Liver (tissue), 2 donors: ENCODE measurements at regions not wholly inside any gene's neighbourhood (a gene's known extent, or its start where the extent isn't known, plus 50 kb on each side); places are given as distances from the start of the nearest gene placed in this dataset.

Source experiments
- REST ChIP-seq: IDR thresholded peaks from 2 replicates; pipeline ENCODE4 v1.6.1; 2016; ENCODE audit warnings: antibody characterized with exemption, mild to moderate bottlenecking
- TF ChIP-seq, protein P1 (sequence below): fragments of 150-350 bp; IDR thresholded peaks from 2 replicates; pipeline ENCODE4 v1.5.1; 2017; ENCODE audit warnings: improper control_type of control experiment, low read depth, low read length; ENCODE audit not compliant: missing input control
- TF ChIP-seq, protein P2 (sequence below): IDR thresholded peaks from 2 replicates; pipeline ENCODE4 v1.6.1; 2016; ENCODE audit warnings: antibody characterized with exemption
- donor health status: healthy.

- TF ChIP-seq, protein P1, sequence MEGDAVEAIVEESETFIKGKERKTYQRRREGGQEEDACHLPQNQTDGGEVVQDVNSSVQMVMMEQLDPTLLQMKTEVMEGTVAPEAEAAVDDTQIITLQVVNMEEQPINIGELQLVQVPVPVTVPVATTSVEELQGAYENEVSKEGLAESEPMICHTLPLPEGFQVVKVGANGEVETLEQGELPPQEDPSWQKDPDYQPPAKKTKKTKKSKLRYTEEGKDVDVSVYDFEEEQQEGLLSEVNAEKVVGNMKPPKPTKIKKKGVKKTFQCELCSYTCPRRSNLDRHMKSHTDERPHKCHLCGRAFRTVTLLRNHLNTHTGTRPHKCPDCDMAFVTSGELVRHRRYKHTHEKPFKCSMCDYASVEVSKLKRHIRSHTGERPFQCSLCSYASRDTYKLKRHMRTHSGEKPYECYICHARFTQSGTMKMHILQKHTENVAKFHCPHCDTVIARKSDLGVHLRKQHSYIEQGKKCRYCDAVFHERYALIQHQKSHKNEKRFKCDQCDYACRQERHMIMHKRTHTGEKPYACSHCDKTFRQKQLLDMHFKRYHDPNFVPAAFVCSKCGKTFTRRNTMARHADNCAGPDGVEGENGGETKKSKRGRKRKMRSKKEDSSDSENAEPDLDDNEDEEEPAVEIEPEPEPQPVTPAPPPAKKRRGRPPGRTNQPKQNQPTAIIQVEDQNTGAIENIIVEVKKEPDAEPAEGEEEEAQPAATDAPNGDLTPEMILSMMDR, result no peak
- TF ChIP-seq, protein P2, sequence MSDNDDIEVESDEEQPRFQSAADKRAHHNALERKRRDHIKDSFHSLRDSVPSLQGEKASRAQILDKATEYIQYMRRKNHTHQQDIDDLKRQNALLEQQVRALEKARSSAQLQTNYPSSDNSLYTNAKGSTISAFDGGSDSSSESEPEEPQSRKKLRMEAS, result no peak
- TF ChIP-seq REST, result no peak
These were observed 147.4 kb upstream of the PRSS58 start for GRCh38 chr7:142405122-142405765.
